HG02885 (cell line): ENCODE measurements at regions not wholly inside any gene's neighbourhood (a gene's known extent, or its start where the extent isn't known, plus 50 kb on each side); places are given as distances from the start of the nearest gene placed in this dataset.
"Not testable (repeated sequence)": the region's sequence is repeated elsewhere in the genome, so short reads cannot be mapped to it uniquely, and the experiment has no call there.

Source experiments
- ATAC-seq: cut with Tn5 transposase; IDR thresholded peaks from one replicate; pipeline ENCODE4 v1.9.1; 2021; ENCODE audit warnings: mild to moderate bottlenecking; ENCODE audit not compliant: unreplicated experiment, poor library complexity

- no peak for ATAC-seq
These were observed 432.7 kb upstream of the HNRNPA3 start for GRCh38 chr2:176779917-176780316.

GRCh38 chr2:176780348-176780747 lies 432.2 kb upstream of the HNRNPA3 start:
- no peak for ATAC-seq

GRCh38 chr2:176781570-176782217 lies 430.9 kb upstream of the HNRNPA3 start:
- no peak for ATAC-seq

GRCh38 chr2:176784633-176785200 lies 427.9 kb upstream of the HNRNPA3 start:
- no peak for ATAC-seq

- no peak for ATAC-seq
These were observed 422.8 kb upstream of the HNRNPA3 start for GRCh38 chr2:176789751-176790150.

- ATAC-seq = no peak
These were observed 422.1 kb upstream of the HNRNPA3 start for GRCh38 chr2:176790468-176790867.

GRCh38 chr2:176793792-176794191 lies 418.8 kb upstream of the HNRNPA3 start:
- no peak for ATAC-seq

- no peak for ATAC-seq
These were observed 418.2 kb upstream of the HNRNPA3 start for GRCh38 chr2:176794392-176794791.

- no peak for ATAC-seq
These were observed 416.8 kb upstream of the HNRNPA3 start for GRCh38 chr2:176795823-176796222.

GRCh38 chr2:176796677-176797076 lies 415.9 kb upstream of the HNRNPA3 start:
- not testable (repeated sequence) for ATAC-seq

- no peak for ATAC-seq
These were observed 408.2 kb upstream of the HNRNPA3 start for GRCh38 chr2:176804392-176804791.

- no peak for ATAC-seq
These were observed 407.2 kb upstream of the HNRNPA3 start for GRCh38 chr2:176805345-176805744.

- no peak for ATAC-seq
These were observed 400.3 kb upstream of the HNRNPA3 start for GRCh38 chr2:176812246-176812775.

GRCh38 chr2:176813156-176813555 lies 399.4 kb upstream of the HNRNPA3 start:
- ATAC-seq = no peak

- ATAC-seq = no peak
These were observed 399.0 kb upstream of the HNRNPA3 start for GRCh38 chr2:176813621-176814049.

- no peak for ATAC-seq
These were observed 398.3 kb upstream of the HNRNPA3 start for GRCh38 chr2:176814274-176814673.

- peak; percentile 57 for ATAC-seq
These were observed 397.7 kb upstream of the HNRNPA3 start for GRCh38 chr2:176814740-176815367.

- ATAC-seq = no peak
These were observed 395.5 kb upstream of the HNRNPA3 start for GRCh38 chr2:176817061-176817565.

- no peak for ATAC-seq
These were observed 394.5 kb upstream of the HNRNPA3 start for GRCh38 chr2:176818076-176818475.

GRCh38 chr2:176818617-176819016 lies 394.0 kb upstream of the HNRNPA3 start:
- ATAC-seq = no peak

- ATAC-seq = no peak
These were observed 393.3 kb upstream of the HNRNPA3 start for GRCh38 chr2:176819306-176819705.
